ENCODE measurements at regions not wholly inside any gene's neighbourhood (a gene's known extent, or its start where the extent isn't known, plus 50 kb on each side); places are given as distances from the start of the nearest gene placed in this dataset.

DNA sequence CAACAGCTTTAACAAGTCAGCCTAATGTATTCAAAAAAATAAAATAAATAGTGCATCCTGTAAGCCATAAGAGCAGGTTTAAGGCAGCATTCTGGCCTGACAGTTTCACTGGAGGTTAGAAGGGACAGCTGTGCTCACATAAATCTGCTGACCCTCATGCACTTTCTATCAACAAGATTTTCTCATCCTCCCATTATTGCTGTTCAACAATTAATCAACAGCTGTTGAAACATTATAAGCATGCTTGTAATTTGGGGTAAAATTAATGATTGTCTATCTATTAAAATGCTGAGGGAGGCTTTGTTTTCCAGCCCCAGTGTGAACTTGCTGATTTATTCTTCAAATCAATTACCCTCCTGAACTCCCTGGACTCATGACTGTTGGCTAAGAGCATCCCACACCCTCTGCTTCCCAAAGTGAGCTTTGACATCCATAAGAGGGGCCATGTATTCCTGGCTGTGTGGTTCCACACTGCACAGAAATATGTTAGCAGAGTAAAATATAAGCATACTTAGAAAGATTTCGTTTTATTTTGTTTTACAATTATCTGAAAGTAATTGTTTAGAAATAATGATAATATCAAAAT is 492.4 kb downstream of the EFNB2 start:
- TF ChIP-seq, protein P1, sequence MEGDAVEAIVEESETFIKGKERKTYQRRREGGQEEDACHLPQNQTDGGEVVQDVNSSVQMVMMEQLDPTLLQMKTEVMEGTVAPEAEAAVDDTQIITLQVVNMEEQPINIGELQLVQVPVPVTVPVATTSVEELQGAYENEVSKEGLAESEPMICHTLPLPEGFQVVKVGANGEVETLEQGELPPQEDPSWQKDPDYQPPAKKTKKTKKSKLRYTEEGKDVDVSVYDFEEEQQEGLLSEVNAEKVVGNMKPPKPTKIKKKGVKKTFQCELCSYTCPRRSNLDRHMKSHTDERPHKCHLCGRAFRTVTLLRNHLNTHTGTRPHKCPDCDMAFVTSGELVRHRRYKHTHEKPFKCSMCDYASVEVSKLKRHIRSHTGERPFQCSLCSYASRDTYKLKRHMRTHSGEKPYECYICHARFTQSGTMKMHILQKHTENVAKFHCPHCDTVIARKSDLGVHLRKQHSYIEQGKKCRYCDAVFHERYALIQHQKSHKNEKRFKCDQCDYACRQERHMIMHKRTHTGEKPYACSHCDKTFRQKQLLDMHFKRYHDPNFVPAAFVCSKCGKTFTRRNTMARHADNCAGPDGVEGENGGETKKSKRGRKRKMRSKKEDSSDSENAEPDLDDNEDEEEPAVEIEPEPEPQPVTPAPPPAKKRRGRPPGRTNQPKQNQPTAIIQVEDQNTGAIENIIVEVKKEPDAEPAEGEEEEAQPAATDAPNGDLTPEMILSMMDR (IDR thresholded peaks at IDR 0.05), result no peak
- no peak for TF ChIP-seq POLR2A (IDR thresholded peaks at IDR 0.05)

All from lower leg skin (tissue), 3 donors.